ENCODE measurements at regions not wholly inside any gene's neighbourhood (a gene's known extent, or its start where the extent isn't known, plus 50 kb on each side); places are given as distances from the start of the nearest gene placed in this dataset.

DNA sequence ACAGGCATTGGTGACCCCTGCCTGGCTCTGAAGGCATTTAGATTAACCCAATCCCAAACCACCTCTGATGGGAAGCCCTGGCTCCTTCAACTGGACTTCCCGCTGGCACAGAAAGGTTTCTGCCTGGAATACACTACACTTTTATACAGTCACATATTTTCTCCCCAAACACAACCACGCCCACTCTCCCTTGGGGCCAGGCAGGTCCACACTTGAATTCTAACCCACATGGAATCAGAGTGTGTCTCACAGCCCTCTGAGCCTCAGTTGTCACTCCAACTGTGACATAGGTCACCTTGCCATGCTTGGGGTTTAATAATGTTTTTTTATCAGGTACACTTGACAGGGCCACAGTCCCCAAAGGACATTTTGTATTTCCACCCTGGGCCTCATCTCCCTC is 368.6 kb downstream of the BCL11B start:
- no peak overlapping the region for H3K4me3 ChIP-seq (ENCODE audit: low read depth, low read length)
- DNase-seq (ENCODE audit: low read depth in 4 of 6, low spot score in 6 of 6), result no peak
- no peaks in the 10 kb centered on the region for H3K36me3 ChIP-seq (ENCODE audit: control insufficient read depth, insufficient read depth, low read length)
- 100% methylated on average over 2 of the region's 2 CpGs for WGBS (ENCODE audit: insufficient coverage)
- H3K9me3 ChIP-seq (ENCODE audit: control insufficient read depth, insufficient read depth, low read length), result no peaks in the 10 kb centered on the region
- H3K4me1 ChIP-seq (ENCODE audit: control insufficient read depth, insufficient read depth, low read length), result peaks cover 11% of the 10 kb centered on the region
- H3K27ac ChIP-seq (ENCODE audit: low read depth, low read length), result no peak overlapping the region
- peaks cover 12% of the 10 kb centered on the region for H3K27me3 ChIP-seq (ENCODE audit: control insufficient read depth, insufficient read depth, low read length)

DNA sequence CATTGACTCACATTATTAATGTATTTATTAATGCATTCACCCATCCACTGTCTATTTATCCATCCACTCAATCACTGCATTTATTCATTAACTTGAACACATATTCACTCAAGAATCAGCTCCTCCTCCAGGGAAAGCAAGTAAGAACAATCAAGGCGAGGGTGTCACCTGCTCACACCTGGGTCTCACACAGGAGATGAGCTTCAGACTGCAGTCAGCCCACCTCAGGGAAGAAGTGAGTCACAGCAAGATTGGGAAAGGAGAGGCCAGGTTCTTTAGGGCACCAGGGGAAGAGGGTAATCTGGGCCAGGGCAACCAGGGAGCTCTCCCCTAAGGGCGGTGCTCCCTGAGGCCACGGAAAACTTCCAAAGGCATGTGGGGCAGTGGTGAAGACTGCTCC is 367.3 kb downstream of the BCL11B start:
- no peak for DNase-seq (ENCODE audit: low read depth in 4 of 6, low spot score in 6 of 6)
- H3K27ac ChIP-seq (ENCODE audit: low read depth, low read length), result no peak overlapping the region
- H3K36me3 ChIP-seq (ENCODE audit: control insufficient read depth, insufficient read depth, low read length), result no peaks in the 10 kb centered on the region
- 89% methylated on average over 3 of the region's 3 CpGs for WGBS (ENCODE audit: insufficient coverage)
- peaks cover 11% of the 10 kb centered on the region for H3K4me1 ChIP-seq (ENCODE audit: control insufficient read depth, insufficient read depth, low read length)
- H3K9me3 ChIP-seq (ENCODE audit: control insufficient read depth, insufficient read depth, low read length), result no peaks in the 10 kb centered on the region
- peaks cover 12% of the 10 kb centered on the region for H3K27me3 ChIP-seq (ENCODE audit: control insufficient read depth, insufficient read depth, low read length)
- H3K4me3 ChIP-seq (ENCODE audit: low read depth, low read length), result no peak overlapping the region

DNA sequence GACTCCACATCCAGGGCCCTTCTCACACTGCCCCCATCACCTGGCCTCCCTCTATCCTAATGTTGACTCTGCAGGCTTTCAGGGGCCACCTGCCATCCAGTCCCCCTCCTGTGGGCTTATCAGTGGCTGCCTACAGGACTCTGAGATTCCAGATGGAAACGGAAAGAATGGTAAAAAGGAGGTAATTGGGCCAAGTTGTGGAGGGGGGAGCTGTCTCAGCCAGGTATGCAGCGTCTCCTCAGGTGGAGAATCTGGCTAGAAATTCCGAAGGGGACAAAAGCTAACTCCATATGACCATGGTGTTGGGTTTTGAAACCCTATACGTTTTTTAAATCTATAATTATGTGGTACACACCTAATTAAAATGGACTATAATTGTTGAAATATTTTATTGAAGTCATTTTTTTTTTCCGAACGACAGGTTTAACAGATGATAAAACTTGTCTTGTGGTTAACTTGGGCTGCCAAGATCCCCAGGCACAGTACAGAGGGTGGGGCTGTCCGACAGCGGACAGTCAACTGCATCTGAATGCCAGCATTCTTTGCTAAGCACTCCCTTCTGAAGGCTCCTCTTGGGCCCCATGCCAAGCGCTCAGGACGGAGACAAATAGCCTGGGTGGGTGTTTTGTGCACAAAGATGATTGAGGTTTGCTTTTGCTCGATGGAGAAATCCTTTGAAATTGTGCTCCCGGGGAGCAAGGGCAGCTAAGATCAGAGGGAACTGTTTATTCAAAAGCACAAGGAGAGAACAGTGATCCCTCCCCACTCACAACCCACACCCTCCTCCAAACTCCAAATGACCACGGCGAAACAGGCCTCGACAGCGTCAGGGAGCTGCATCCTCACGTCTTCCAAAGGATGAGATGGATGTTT is 365.6 kb downstream of the BCL11B start:
- no peaks in the 10 kb centered on the region for H3K36me3 ChIP-seq (ENCODE audit: control insufficient read depth, insufficient read depth, low read length)
- H3K9me3 ChIP-seq (ENCODE audit: control insufficient read depth, insufficient read depth, low read length), result no peaks in the 10 kb centered on the region
- no peak overlapping the region for H3K27ac ChIP-seq (ENCODE audit: low read depth, low read length)
- WGBS (ENCODE audit: insufficient coverage), result 19% methylated on average over 12 of the region's 17 CpGs
- peak; percentile 15 to 85 (median 40) for DNase-seq (ENCODE audit: low read depth in 4 of 6, low spot score in 6 of 6)
- peaks cover 12% of the 10 kb centered on the region for H3K27me3 ChIP-seq (ENCODE audit: control insufficient read depth, insufficient read depth, low read length)
- peaks cover 11% of the 10 kb centered on the region for H3K4me1 ChIP-seq (ENCODE audit: control insufficient read depth, insufficient read depth, low read length)
- H3K4me3 ChIP-seq (ENCODE audit: low read depth, low read length), result no peak overlapping the region

DNA sequence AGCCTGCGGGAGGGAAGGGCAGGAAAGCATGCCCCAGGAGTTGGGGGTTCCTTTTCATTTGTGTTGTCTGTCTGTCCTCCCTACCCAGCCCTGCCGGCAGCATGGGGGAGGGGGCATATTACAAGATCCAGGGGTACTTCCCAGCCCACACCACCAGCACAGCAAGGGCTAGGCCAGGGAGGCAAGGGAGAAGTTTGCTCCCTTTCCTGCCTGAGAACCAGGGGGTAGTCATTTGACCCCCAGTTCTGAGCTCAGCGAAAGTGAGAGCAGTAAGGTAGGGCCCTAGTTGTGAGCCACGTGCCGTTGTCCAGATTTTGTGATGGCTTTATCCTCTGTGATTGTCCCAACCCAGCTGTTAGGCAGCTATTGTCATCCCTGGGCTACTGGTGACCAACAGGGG is 364.7 kb downstream of the BCL11B start:
- peaks cover 11% of the 10 kb centered on the region for H3K4me1 ChIP-seq (ENCODE audit: control insufficient read depth, insufficient read depth, low read length)
- WGBS (ENCODE audit: insufficient coverage), result 71% methylated on average over 3 of the region's 5 CpGs
- DNase-seq (ENCODE audit: low read depth in 4 of 6, low spot score in 6 of 6), result no peak
- no peak overlapping the region for H3K4me3 ChIP-seq (ENCODE audit: low read depth, low read length)
- H3K27me3 ChIP-seq (ENCODE audit: control insufficient read depth, insufficient read depth, low read length), result peaks cover 12% of the 10 kb centered on the region
- no peaks in the 10 kb centered on the region for H3K36me3 ChIP-seq (ENCODE audit: control insufficient read depth, insufficient read depth, low read length)
- H3K9me3 ChIP-seq (ENCODE audit: control insufficient read depth, insufficient read depth, low read length), result no peaks in the 10 kb centered on the region
- H3K27ac ChIP-seq (ENCODE audit: low read depth, low read length), result no peak overlapping the region

DNA sequence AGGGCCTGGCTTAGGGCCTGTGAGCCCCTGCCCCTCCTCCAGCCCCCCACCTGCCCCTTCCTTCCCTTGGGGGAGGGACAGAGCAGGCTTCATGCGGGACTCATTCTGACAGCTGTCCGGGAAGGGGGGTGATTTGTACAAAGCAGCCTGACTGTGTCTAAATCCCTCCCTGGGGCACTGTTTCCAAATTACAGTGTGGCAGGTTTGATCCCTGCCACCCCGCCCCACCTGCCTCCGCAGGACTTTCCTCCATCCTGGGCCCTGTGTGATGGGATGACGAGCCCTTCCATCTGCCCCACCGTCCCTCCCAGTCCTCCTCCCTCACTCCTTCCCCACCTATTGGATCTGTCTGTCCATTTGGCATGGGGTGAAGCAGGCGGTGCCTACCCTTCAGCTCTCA is 363.9 kb downstream of the BCL11B start:
- no peaks in the 10 kb centered on the region for H3K36me3 ChIP-seq (ENCODE audit: control insufficient read depth, insufficient read depth, low read length)
- H3K9me3 ChIP-seq (ENCODE audit: control insufficient read depth, insufficient read depth, low read length), result no peaks in the 10 kb centered on the region
- H3K27ac ChIP-seq (ENCODE audit: low read depth, low read length), result no peak overlapping the region
- no peak overlapping the region for H3K4me3 ChIP-seq (ENCODE audit: low read depth, low read length)
- H3K27me3 ChIP-seq (ENCODE audit: control insufficient read depth, insufficient read depth, low read length), result peaks cover 12% of the 10 kb centered on the region
- 73% methylated on average over 4 of the region's 7 CpGs for WGBS (ENCODE audit: insufficient coverage)
- peaks cover 11% of the 10 kb centered on the region for H3K4me1 ChIP-seq (ENCODE audit: control insufficient read depth, insufficient read depth, low read length)
- DNase-seq (ENCODE audit: low read depth in 4 of 6, low spot score in 6 of 6), result no peak

DNA sequence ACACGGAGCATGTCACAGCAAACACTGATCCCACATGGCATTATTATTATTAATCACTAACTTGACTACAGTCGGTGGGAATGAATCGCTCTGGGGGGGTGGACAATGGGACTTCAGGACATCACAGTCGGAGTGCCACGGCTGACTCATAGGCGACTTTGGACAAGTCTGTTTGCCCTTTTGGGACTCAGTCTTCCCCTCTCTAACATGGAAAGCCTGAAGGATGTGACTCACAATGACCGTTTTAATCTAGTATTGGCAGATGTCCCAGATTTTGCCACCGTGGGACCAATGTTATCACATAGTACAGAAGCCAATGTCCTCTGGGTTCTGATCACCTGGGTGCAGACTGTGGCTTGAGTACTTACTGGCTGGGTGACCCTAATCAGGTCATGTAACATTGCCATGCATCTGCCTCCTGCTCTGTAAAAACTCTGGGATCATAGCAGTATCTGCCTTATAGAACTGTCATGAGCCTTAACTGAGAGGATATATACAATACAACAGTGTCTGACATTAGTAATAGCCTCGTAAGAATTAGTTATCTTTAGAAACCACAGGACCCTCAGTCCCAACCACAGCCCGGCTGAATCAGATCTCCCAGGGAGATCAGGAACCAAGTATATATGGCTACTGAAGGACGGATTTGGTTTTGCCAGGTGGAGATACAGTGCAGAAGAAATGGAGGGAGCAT is 362.6 kb downstream of the BCL11B start:
- Histone ChIP-seq H3K9me3 (ENCODE audit: control insufficient read depth, insufficient read depth, low read length) (no peaks in the 10 kb centered on the region), H3K4me3 (ENCODE audit: low read depth, low read length) (no peak overlapping the region), H3K27ac (ENCODE audit: low read depth, low read length) (no peak overlapping the region), H3K4me1 (ENCODE audit: control insufficient read depth, insufficient read depth, low read length) (peaks cover 20% of the 10 kb centered on the region), H3K36me3 (ENCODE audit: control insufficient read depth, insufficient read depth, low read length) (no peaks in the 10 kb centered on the region), H3K27me3 (ENCODE audit: control insufficient read depth, insufficient read depth, low read length) (peaks cover 12% of the 10 kb centered on the region)
- DNase-seq (ENCODE audit: low read depth in 4 of 6, low spot score in 6 of 6), result no peak
- 73% methylated on average over 6 of the region's 11 CpGs for WGBS (ENCODE audit: insufficient coverage)

DNA sequence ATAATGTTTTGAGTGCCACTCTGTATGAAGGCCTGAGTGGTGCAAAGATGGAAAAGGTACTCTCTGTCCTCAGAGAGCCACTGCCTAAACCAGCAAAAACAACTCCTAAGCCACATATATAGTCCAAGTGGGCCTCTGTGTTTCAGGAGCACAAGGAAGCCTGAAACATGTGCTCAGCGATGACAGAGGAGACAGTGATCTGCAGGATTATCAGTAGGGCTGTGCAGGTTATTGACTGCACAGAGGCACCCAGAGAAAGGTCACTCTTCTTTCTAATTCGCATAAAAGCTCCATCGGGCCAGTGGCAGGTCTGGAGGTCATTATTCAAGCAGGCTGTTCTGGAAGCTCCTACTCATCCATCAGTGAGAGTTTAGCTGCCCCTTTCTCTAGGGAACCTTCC is 361.9 kb downstream of the BCL11B start:
- no peak for DNase-seq (ENCODE audit: low read depth in 4 of 6, low spot score in 6 of 6)
- WGBS (ENCODE audit: insufficient coverage), result 83% methylated on average over 3 of the region's 3 CpGs
- Histone ChIP-seq H3K27me3 (ENCODE audit: control insufficient read depth, insufficient read depth, low read length) (peaks cover 11% of the 10 kb centered on the region), H3K9me3 (ENCODE audit: control insufficient read depth, insufficient read depth, low read length) (no peaks in the 10 kb centered on the region), H3K4me1 (ENCODE audit: control insufficient read depth, insufficient read depth, low read length) (peaks cover 24% of the 10 kb centered on the region), H3K27ac (ENCODE audit: low read depth, low read length) (no peak overlapping the region), H3K4me3 (ENCODE audit: low read depth, low read length) (no peak overlapping the region), H3K36me3 (ENCODE audit: control insufficient read depth, insufficient read depth, low read length) (no peaks in the 10 kb centered on the region)

DNA sequence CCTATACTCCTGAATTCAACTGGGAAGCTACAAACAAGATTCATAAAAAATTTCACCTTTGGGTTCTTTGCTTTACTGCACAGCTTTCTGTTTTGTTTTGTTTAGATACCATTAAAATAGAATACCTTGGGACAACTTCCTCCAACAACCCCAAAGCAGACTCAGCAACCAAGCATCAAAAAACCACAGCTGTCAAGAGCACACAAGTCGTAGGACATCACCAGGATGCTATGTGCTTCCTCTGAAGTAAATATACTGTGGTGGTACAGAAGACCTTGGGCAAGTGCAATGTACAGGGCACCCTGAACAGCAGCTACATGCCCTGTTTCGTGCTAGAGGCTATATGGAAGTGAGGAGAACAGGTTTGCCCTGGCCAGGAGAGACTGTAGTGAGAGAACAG is 359.3 kb downstream of the BCL11B start:
- no CpG with 5 or more reads among the region's 2 CpGs for WGBS (ENCODE audit: insufficient coverage)
- Histone ChIP-seq H3K9me3 (ENCODE audit: control insufficient read depth, insufficient read depth, low read length) (no peaks in the 10 kb centered on the region), H3K4me3 (ENCODE audit: low read depth, low read length) (no peak overlapping the region), H3K36me3 (ENCODE audit: control insufficient read depth, insufficient read depth, low read length) (no peaks in the 10 kb centered on the region), H3K27ac (ENCODE audit: low read depth, low read length) (no peak overlapping the region), H3K4me1 (ENCODE audit: control insufficient read depth, insufficient read depth, low read length) (peaks cover 19% of the 10 kb centered on the region), H3K27me3 (ENCODE audit: control insufficient read depth, insufficient read depth, low read length) (peaks cover 6% of the 10 kb centered on the region)
- DNase-seq (ENCODE audit: low read depth in 4 of 6, low spot score in 6 of 6), result no peak

DNA sequence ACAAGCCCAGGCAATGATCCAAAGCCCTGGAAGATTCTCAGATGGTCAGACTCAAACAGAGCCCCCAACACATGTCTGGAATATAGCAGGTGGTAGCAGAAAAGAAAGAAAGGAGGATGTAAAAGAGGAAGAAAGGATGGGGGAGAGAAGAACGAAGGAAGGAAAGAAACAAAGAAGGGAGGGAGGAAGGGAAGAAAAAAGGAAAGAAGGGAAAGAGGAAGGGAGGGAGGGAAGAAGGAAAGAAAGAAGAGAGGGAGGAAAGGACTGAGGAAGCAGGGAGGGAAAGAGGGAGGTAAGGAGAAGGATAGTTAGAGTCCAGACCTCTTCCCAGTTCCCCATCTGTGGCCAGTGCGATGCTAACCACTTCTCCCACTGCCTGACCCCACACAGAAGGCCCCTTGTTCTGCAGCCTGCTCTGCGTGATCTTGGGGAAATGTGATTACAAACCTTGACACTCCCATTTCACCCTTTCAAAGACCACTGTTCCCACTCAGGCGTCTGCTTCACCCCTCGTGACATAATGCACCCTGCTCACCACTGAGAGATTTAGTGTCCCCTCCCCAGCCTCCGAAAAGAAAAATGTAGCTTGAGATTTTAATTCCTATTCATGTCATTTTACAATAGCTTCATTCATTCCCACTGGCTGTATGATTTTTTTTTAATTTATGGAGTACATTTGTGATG is 357.9 kb downstream of the BCL11B start:
- no peaks in the 10 kb centered on the region for H3K36me3 ChIP-seq (ENCODE audit: control insufficient read depth, insufficient read depth, low read length)
- 52% methylated on average over 3 of the region's 6 CpGs for WGBS (ENCODE audit: insufficient coverage)
- peak in 1 of 6 donors; percentile 35 for DNase-seq (ENCODE audit: low read depth in 4 of 6, low spot score in 6 of 6)

More for the DNA sequence above, 357.9 kb downstream of the BCL11B start:
- peaks cover 19% of the 10 kb centered on the region for H3K4me1 ChIP-seq (ENCODE audit: control insufficient read depth, insufficient read depth, low read length)
- H3K9me3 ChIP-seq (ENCODE audit: control insufficient read depth, insufficient read depth, low read length), result no peaks in the 10 kb centered on the region
- no peak overlapping the region for H3K27ac ChIP-seq (ENCODE audit: low read depth, low read length)
- H3K4me3 ChIP-seq (ENCODE audit: low read depth, low read length), result no peak overlapping the region
- peaks cover 3% of the 10 kb centered on the region for H3K27me3 ChIP-seq (ENCODE audit: control insufficient read depth, insufficient read depth, low read length)

Measured in spinal cord (tissue), 9 donors.